PC-9 (cell line): ENCODE measurements at regions not wholly inside any gene's neighbourhood (a gene's known extent, or its start where the extent isn't known, plus 50 kb on each side); places are given as distances from the start of the nearest gene placed in this dataset.

Source experiments
- BruUV-seq: library from RNA; stranded (reverse); fragments of 400-500 nt; replicated peaks from 2 replicates; lab custom pipeline; 2021; lab: Mats Ljungman, UMichigan
- CTCF ChIA-PET: fragments of 300-600 bp; sonication (Branson Sonifier 250); formaldehyde crosslinking; loops from one replicate; lab custom pipeline; 2022; ENCODE audit warnings: antibody characterized with exemption; lab: Charles Lee
- POLR2A ChIA-PET: fragments of 300-600 bp; sonication (Branson Sonifier 250); formaldehyde crosslinking; loops from one replicate; lab custom pipeline; 2022; ENCODE audit warnings: antibody characterized with exemption; ENCODE audit not compliant: unreplicated experiment; lab: Charles Lee
- DNase-seq, 2 experiments: peaks; one replicate each; pipeline versions ENCODE4 v3.0.0 to v3.0.0-alpha.2; 2015 to 2022; ENCODE audit warnings: mixed read lengths in 1 of 2
- H2AFZ ChIP-seq: fragments of 200-600 bp; sonication (generic); 2 replicates; pipeline ENCODE4 v1.8.1; 2017; ENCODE audit warnings: antibody characterized with exemption
- H3F3A ChIP-seq: fragments of 200-600 bp; sonication (generic); 2 replicates; pipeline ENCODE4 v1.8.1; 2017; ENCODE audit warnings: antibody characterized with exemption, mild to moderate bottlenecking, low read depth; ENCODE audit not compliant: insufficient read depth
- H3K27ac ChIP-seq: fragments of 200-600 bp; sonication (generic); 2 replicates; pipeline ENCODE4 v1.6.1; 2016; ENCODE audit warnings: mixed run types
- H3K27me3 ChIP-seq: fragments of 200-600 bp; sonication (generic); 2 replicates; pipeline ENCODE4 v1.6.1; 2016; ENCODE audit warnings: low read depth, mixed run types; ENCODE audit not compliant: insufficient read depth
- H3K36me3 ChIP-seq: fragments of 200-600 bp; sonication (generic); 2 replicates; pipeline ENCODE4 v1.6.1; 2016; ENCODE audit warnings: low read depth, mixed run types
- H3K4me1 ChIP-seq: fragments of 200-600 bp; sonication (generic); replicated peaks from 2 replicates; pipeline ENCODE4 v1.6.1; 2016; ENCODE audit warnings: mixed run types; ENCODE audit not compliant: insufficient read depth
- H3K4me2 ChIP-seq: fragments of 200-600 bp; sonication (generic); 2 replicates; pipeline ENCODE4 v1.6.1; 2017; ENCODE audit warnings: mixed run types
- H3K4me3 ChIP-seq: fragments of 200-600 bp; sonication (generic); 2 replicates; pipeline ENCODE4 v1.6.1; 2016; ENCODE audit warnings: mixed run types
- H3K79me2 ChIP-seq: fragments of 200-600 bp; sonication (generic); 2 replicates; pipeline ENCODE4 v1.6.1; 2017; ENCODE audit warnings: low read depth, mixed run types
- H3K9me2 ChIP-seq: fragments of 200-600 bp; sonication (generic); 2 replicates; pipeline ENCODE4 v1.8.1; 2017; ENCODE audit warnings: mild to moderate bottlenecking; ENCODE audit not compliant: insufficient read depth
- H3K9me3 ChIP-seq: fragments of 200-600 bp; sonication (generic); 2 replicates; pipeline ENCODE4 v1.8.1; 2016; ENCODE audit warnings: low read depth; ENCODE audit not compliant: insufficient read depth
- H4K20me1 ChIP-seq: fragments of 200-600 bp; sonication (generic); 2 replicates; pipeline ENCODE4 v1.8.1; 2017; ENCODE audit not compliant: insufficient read depth
- EZH2 ChIP-seq: fragments of 200-600 bp; sonication (generic); IDR thresholded peaks from 2 replicates; pipeline ENCODE4 v1.8.0; 2017; ENCODE audit warnings: antibody characterized with exemption, low read depth
- intact Hi-C: fragments of 100-400 bp; cut with micrococcal nuclease; formaldehyde crosslinking; loops from one replicate; pipeline ENCODE4 v1.10.0; 2022; ENCODE audit not compliant: unreplicated experiment
- TF ChIP-seq, protein P1 (sequence below): fragments of 200-600 bp; sonication (generic); conservative IDR thresholded peaks from 2 replicates; pipeline ENCODE4 v1.6.1; 2017; ENCODE audit warnings: mixed run types, antibody characterized with exemption, mild to moderate bottlenecking, moderate library complexity

DNA sequence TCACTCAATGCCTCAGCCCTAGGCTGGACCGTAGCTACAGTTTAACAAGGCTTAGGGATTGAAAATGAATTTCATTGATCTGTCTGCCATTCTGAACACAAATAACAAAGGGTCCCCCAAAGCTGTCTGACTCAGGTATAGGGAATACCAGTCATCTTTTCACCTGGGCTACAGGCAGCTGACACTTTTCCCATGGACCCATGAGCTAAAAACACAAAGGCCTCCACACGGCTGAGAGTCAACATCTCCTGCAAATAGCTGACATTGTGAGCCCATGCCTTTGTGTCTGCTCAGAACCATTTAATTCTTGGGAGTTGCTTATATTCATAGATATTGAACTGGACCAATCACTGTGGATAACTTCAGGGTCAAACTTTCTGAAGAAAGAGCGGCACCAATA is 121.1 kb upstream of the SLIT3 start:
- H3K9me3 ChIP-seq = no peaks in the 10 kb centered on the region; the same call in 1 of the 2 replicates
- no peaks in the 10 kb centered on the region for H3K79me2 ChIP-seq
- H4K20me1 ChIP-seq = no peaks in the 10 kb centered on the region
- DNase-seq = no peak
- BruUV-seq = no TSS peak
- no peak overlapping the region for H3K4me2 ChIP-seq
- no peak overlapping the region for H2AFZ ChIP-seq
- POLR2A ChIA-PET = interaction anchor here (0.5 kb wide), 1 partner anchor 30 kb away, joined by 3 read pairs; no protein-coding TSS in a partner anchor
- H3K27me3 ChIP-seq = no peaks in the 10 kb centered on the region
- H3F3A ChIP-seq = no peaks in the 10 kb centered on the region
- no peak overlapping the region for H3K27ac ChIP-seq
- H3K36me3 ChIP-seq = no peaks in the 10 kb centered on the region
- TF ChIP-seq, protein P1, sequence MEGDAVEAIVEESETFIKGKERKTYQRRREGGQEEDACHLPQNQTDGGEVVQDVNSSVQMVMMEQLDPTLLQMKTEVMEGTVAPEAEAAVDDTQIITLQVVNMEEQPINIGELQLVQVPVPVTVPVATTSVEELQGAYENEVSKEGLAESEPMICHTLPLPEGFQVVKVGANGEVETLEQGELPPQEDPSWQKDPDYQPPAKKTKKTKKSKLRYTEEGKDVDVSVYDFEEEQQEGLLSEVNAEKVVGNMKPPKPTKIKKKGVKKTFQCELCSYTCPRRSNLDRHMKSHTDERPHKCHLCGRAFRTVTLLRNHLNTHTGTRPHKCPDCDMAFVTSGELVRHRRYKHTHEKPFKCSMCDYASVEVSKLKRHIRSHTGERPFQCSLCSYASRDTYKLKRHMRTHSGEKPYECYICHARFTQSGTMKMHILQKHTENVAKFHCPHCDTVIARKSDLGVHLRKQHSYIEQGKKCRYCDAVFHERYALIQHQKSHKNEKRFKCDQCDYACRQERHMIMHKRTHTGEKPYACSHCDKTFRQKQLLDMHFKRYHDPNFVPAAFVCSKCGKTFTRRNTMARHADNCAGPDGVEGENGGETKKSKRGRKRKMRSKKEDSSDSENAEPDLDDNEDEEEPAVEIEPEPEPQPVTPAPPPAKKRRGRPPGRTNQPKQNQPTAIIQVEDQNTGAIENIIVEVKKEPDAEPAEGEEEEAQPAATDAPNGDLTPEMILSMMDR = no peak
- TF ChIP-seq EZH2 = no peak
- CTCF ChIA-PET = no interaction called here
- H3K4me1 ChIP-seq = no peaks in the 10 kb centered on the region
- no peak overlapping the region for H3K4me3 ChIP-seq
- H3K9me2 ChIP-seq = no peaks in the 10 kb centered on the region
- intact Hi-C loops = no loop called here

DNA sequence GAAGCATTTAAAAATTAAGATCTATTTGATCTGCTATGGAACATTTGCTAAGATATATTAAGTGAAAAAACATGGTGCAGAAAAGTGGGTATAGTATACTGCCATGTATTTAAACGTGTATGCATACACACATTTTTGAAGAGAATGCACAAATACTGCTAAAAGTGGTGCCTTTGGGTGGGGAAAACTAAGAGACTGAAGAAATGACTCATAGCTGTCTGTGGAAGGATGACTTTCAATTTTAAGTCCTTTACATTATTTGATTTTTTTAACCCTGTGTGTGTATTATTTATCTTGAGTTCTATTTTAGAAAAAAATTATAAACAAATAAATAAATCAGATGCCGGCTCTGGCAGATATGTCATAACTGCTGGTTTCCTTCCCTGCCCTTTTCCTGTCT is 120.7 kb upstream of the SLIT3 start:
- no peaks in the 10 kb centered on the region; the same call in 1 of the 2 replicates for H3K9me3 ChIP-seq
- H3K4me3 ChIP-seq = no peak overlapping the region
- H3K27ac ChIP-seq = no peak overlapping the region
- H3K79me2 ChIP-seq = no peaks in the 10 kb centered on the region
- no peaks in the 10 kb centered on the region for H3K27me3 ChIP-seq
- POLR2A ChIA-PET = interaction anchor here (0.5 kb wide), 1 partner anchor 29 kb away, joined by 3 read pairs; no protein-coding TSS in a partner anchor
- H3K4me2 ChIP-seq = no peak overlapping the region
- H3K4me1 ChIP-seq = no peaks in the 10 kb centered on the region
- no TSS peak for BruUV-seq
- H3K36me3 ChIP-seq = no peaks in the 10 kb centered on the region
- H4K20me1 ChIP-seq = no peaks in the 10 kb centered on the region
- H2AFZ ChIP-seq = no peak overlapping the region
- H3F3A ChIP-seq = no peaks in the 10 kb centered on the region
- CTCF ChIA-PET = no interaction called here
- no peaks in the 10 kb centered on the region for H3K9me2 ChIP-seq
- intact Hi-C loops = no loop called here
- no peak for DNase-seq
- no peak for TF ChIP-seq EZH2
- TF ChIP-seq, protein P1 = no peak

DNA sequence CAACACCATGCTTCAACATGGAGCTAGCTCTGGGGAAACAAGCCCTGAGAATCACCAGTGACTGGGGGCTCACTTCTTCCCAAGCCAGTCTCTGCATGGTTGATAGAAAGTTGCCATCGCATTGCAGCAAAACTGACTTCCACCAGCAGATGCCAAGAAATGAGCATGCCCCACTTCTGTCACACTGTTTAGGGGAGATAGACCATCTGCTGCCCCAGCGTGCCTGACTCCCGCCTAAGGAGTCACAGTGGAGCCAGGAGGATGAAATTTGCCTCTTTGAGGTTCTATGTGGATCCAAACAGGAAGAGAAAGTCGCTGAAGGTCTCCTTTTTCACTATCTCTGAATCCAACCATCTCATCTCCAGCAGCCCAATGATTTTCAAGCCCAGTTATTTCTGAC is 116.7 kb upstream of the SLIT3 start:
- Histone ChIP-seq H3K27ac (no peak overlapping the region), H3K9me3 (no peaks in the 10 kb centered on the region; the same call in 1 of the 2 replicates), H3F3A (no peaks in the 10 kb centered on the region), H3K4me1 (no peaks in the 10 kb centered on the region), H3K36me3 (no peaks in the 10 kb centered on the region), H4K20me1 (no peaks in the 10 kb centered on the region), H3K27me3 (no peaks in the 10 kb centered on the region), H2AFZ (0 out of 2 replicates have a peak overlapping the region, but pooled peaks have one; percentile 33), H3K4me2 (no peak overlapping the region), H3K9me2 (no peaks in the 10 kb centered on the region), H3K4me3 (no peak overlapping the region), H3K79me2 (no peaks in the 10 kb centered on the region)
- ChIA-PET CTCF (no interaction called here), POLR2A (no interaction called here)
- DNase-seq = no peak
- TF ChIP-seq, protein P1 = no peak
- no peak for TF ChIP-seq EZH2
- intact Hi-C loops = loop anchor here (10.0 kb wide), 1 partner anchor 113 kb away; the partner anchor contains the start of gene SLIT3
- BruUV-seq = no TSS peak
